NT2/D1 (cell line): ENCODE measurements at regions not wholly inside any gene's neighbourhood (a gene's known extent, or its start where the extent isn't known, plus 50 kb on each side); places are given as distances from the start of the nearest gene placed in this dataset.

Experiments
- SUZ12 ChIP-seq: IDR thresholded peaks from 2 replicates; pipeline ENCODE4 v1.6.1; 2011; ENCODE audit not compliant: insufficient read length, insufficient read depth; ENCODE audit errors: extremely low read depth
- YY1 ChIP-seq: IDR thresholded peaks from 2 replicates; pipeline ENCODE4 v1.6.1; 2011; ENCODE audit not compliant: insufficient read length, insufficient read depth
- ZNF274 ChIP-seq: IDR thresholded peaks from 2 replicates; pipeline ENCODE4 v1.6.1; 2011; ENCODE audit warnings: mild to moderate bottlenecking, low read depth, low read length

DNA sequence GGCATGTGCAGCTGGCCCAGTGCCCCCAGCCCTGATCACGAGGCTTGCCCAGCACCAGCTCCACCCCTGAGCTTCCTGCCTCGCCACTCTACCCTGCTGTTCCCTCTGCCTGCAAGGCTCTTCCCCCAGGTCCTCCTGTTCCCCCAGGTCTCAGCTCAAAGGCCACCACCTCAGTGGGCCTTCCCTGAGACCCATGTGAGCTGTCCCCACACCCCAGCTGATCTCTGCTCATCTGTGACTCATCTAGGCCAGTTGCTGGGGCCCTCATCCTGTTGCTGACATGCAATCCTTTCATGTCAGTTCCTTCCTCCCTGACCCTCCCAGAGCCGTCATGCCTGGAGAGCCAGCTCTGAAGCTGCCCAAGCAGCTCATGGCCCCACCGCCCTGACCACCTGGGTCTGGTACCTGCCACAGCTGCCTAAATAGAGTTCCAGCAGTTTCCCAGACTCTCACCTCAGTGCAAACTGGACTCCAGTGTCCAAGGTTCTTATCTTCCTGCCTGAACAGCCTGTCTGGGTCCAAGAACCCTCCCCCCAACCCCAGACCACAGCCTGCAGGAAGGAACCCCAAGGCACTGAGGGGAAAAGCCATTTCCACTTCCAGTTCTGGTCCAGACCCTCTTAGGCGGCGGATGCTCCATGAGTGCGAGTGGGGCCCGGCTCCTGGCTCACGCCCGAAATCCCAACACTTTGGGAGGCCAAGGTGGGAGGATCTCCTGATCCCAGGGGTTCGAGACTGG, 116.6 kb upstream of the IQSEC1 start:
- no peak for TF ChIP-seq SUZ12
- no peak for TF ChIP-seq YY1
- no peak for TF ChIP-seq ZNF274
